ENCODE measurements at regions not wholly inside any gene's neighbourhood (a gene's known extent, or its start where the extent isn't known, plus 50 kb on each side); places are given as distances from the start of the nearest gene placed in this dataset.

GRCh38 chr22:47674600-47674999, 912.1 kb downstream of the TBC1D22A start:
- Mint-ChIP-seq H3K27ac (no peak overlapping the region), H3K4me3 (no peak overlapping the region), H3K27me3 (no peaks in the 10 kb centered on the region), H3K9me3 (peaks cover 1 to 13% of the 10 kb centered on the region in 2 donors), H3K4me1 (peaks cover 6% of the 10 kb centered on the region)
- no peak for DNase-seq
- ATAC-seq: no peak

- Mint-ChIP-seq H3K4me1 (peaks cover 6% of the 10 kb centered on the region), H3K9me3 (peaks cover 0 to 18% of the 10 kb centered on the region in 2 donors), H3K27ac (peak overlapping the region in 1 of 2 donors; percentile 67), H3K27me3 (no peaks in the 10 kb centered on the region), H3K4me3 (no peak overlapping the region)
- ATAC-seq: no peak
- DNase-seq: no peak
Measured at GRCh38 chr22:47673557-47673956, 911.1 kb downstream of the TBC1D22A start.

- Mint-ChIP-seq H3K27me3 (no peaks in the 10 kb centered on the region), H3K9me3 (peaks cover 0 to 18% of the 10 kb centered on the region in 2 donors), H3K4me3 (no peak overlapping the region), H3K4me1 (peaks cover 6% of the 10 kb centered on the region), H3K27ac (peak overlapping the region in 1 of 2 donors; percentile 71)
- ATAC-seq (no peak), DNase-seq (no peak)
Measured at GRCh38 chr22:47672526-47672925, 910.1 kb downstream of the TBC1D22A start.

GRCh38 chr22:47665151-47665550, 902.7 kb downstream of the TBC1D22A start:
- ATAC-seq (no peak), DNase-seq (no peak)
- Mint-ChIP-seq H3K4me1 (no peaks in the 10 kb centered on the region), H3K9me3 (peaks cover 0 to 8% of the 10 kb centered on the region in 2 donors), H3K27ac (no peak overlapping the region), H3K4me3 (no peak overlapping the region), H3K27me3 (peaks cover 8% of the 10 kb centered on the region)

GRCh38 chr22:47663615-47664605, 901.5 kb downstream of the TBC1D22A start:
- Mint-ChIP-seq H3K4me1 (no peaks in the 10 kb centered on the region), H3K4me3 (no peak overlapping the region), H3K9me3 (no peaks in the 10 kb centered on the region), H3K27me3 (peaks cover 8% of the 10 kb centered on the region), H3K27ac (no peak overlapping the region)
- DNase-seq (no peak), ATAC-seq (no peak)

GRCh38 chr22:47659467-47660223, 897.2 kb downstream of the TBC1D22A start:
- H3K4me3 Mint-ChIP-seq: no peak overlapping the region
- no peaks in the 10 kb centered on the region for H3K4me1 Mint-ChIP-seq
- DNase-seq: no peak
- H3K27me3 Mint-ChIP-seq: no peaks in the 10 kb centered on the region
- H3K9me3 Mint-ChIP-seq: peaks cover 0 to 1% of the 10 kb centered on the region in 2 donors
- no peak for ATAC-seq
- peak overlapping the region in 1 of 2 donors; percentile 4 for H3K27ac Mint-ChIP-seq

- H3K27me3 Mint-ChIP-seq: no peaks in the 10 kb centered on the region
- ATAC-seq: no peak
- no peak overlapping the region for H3K4me3 Mint-ChIP-seq
- no peak for DNase-seq
- peaks cover 5 to 8% of the 10 kb centered on the region in 2 donors for H3K9me3 Mint-ChIP-seq
- H3K27ac Mint-ChIP-seq: no peak overlapping the region
- H3K4me1 Mint-ChIP-seq: no peaks in the 10 kb centered on the region
Measured at GRCh38 chr22:47658182-47658581, 895.7 kb downstream of the TBC1D22A start.

- Mint-ChIP-seq H3K27ac (no peak overlapping the region), H3K9me3 (peaks cover 5 to 8% of the 10 kb centered on the region in 2 donors), H3K4me3 (no peak overlapping the region), H3K27me3 (peaks cover 7% of the 10 kb centered on the region), H3K4me1 (no peaks in the 10 kb centered on the region)
- no peak for DNase-seq
- ATAC-seq: no peak
Measured at GRCh38 chr22:47657224-47657623, 894.8 kb downstream of the TBC1D22A start.

GRCh38 chr22:47656806-47657205, 894.4 kb downstream of the TBC1D22A start:
- H3K27ac Mint-ChIP-seq: no peak overlapping the region
- DNase-seq (no peak), ATAC-seq (no peak)
- peaks cover 5 to 8% of the 10 kb centered on the region in 2 donors for H3K9me3 Mint-ChIP-seq
- no peaks in the 10 kb centered on the region for H3K4me1 Mint-ChIP-seq
- peaks cover 7% of the 10 kb centered on the region for H3K27me3 Mint-ChIP-seq
- H3K4me3 Mint-ChIP-seq: no peak overlapping the region

GRCh38 chr22:47655930-47656329, 893.5 kb downstream of the TBC1D22A start:
- ATAC-seq (no peak), DNase-seq (no peak)
- no peak overlapping the region for H3K4me3 Mint-ChIP-seq
- no peaks in the 10 kb centered on the region for H3K4me1 Mint-ChIP-seq
- H3K27ac Mint-ChIP-seq: no peak overlapping the region
- peaks cover 7% of the 10 kb centered on the region for H3K27me3 Mint-ChIP-seq
- peaks cover 5 to 8% of the 10 kb centered on the region in 2 donors for H3K9me3 Mint-ChIP-seq

GRCh38 chr22:47654922-47655491, 892.6 kb downstream of the TBC1D22A start:
- DNase-seq (no peak), ATAC-seq (no peak)
- no peak overlapping the region for H3K27ac Mint-ChIP-seq
- H3K9me3 Mint-ChIP-seq: peaks cover 5 to 8% of the 10 kb centered on the region in 2 donors
- H3K4me3 Mint-ChIP-seq: no peak overlapping the region
- peaks cover 7% of the 10 kb centered on the region for H3K27me3 Mint-ChIP-seq
- H3K4me1 Mint-ChIP-seq: no peaks in the 10 kb centered on the region

- ATAC-seq (no peak), DNase-seq (no peak)
- H3K27ac Mint-ChIP-seq: no peak overlapping the region
- peaks cover 7% of the 10 kb centered on the region for H3K27me3 Mint-ChIP-seq
- no peaks in the 10 kb centered on the region for H3K4me1 Mint-ChIP-seq
- no peak overlapping the region for H3K4me3 Mint-ChIP-seq
- H3K9me3 Mint-ChIP-seq: peaks cover 5 to 8% of the 10 kb centered on the region in 2 donors
Measured at GRCh38 chr22:47653921-47654320, 891.5 kb downstream of the TBC1D22A start.

GRCh38 chr22:47651216-47651987, 889.0 kb downstream of the TBC1D22A start:
- no peak overlapping the region for H3K27ac Mint-ChIP-seq
- H3K9me3 Mint-ChIP-seq: peaks cover 5 to 8% of the 10 kb centered on the region in 2 donors
- H3K27me3 Mint-ChIP-seq: peaks cover 7% of the 10 kb centered on the region

GRCh38 chr22:47647720-47648119, 885.3 kb downstream of the TBC1D22A start:
- DNase-seq (no peak), ATAC-seq (no peak)
- H3K9me3 Mint-ChIP-seq: peaks cover 0 to 7% of the 10 kb centered on the region in 2 donors

More at GRCh38 chr22:47651216-47651987, 889.0 kb downstream of the TBC1D22A start:
- no peak for ATAC-seq
- Mint-ChIP-seq H3K4me1 (no peaks in the 10 kb centered on the region), H3K4me3 (no peak overlapping the region)
- no peak for DNase-seq

GRCh38 chr22:47647181-47647580, 884.7 kb downstream of the TBC1D22A start:
- H3K9me3 Mint-ChIP-seq: peaks cover 0 to 7% of the 10 kb centered on the region in 2 donors
- no peak overlapping the region for H3K4me3 Mint-ChIP-seq
- no peaks in the 10 kb centered on the region for H3K27me3 Mint-ChIP-seq
- DNase-seq: no peak
- H3K4me1 Mint-ChIP-seq: no peaks in the 10 kb centered on the region
- ATAC-seq: no peak
- no peak overlapping the region for H3K27ac Mint-ChIP-seq

More at GRCh38 chr22:47647720-47648119, 885.3 kb downstream of the TBC1D22A start:
- Mint-ChIP-seq H3K27me3 (peaks cover 3% of the 10 kb centered on the region), H3K4me1 (no peaks in the 10 kb centered on the region), H3K27ac (no peak overlapping the region), H3K4me3 (no peak overlapping the region)

All from stimulated activated naive CD8-positive, alpha-beta T cell treated with anti-CD3 and anti-CD28 coated beads, Interleukin-15, amount 100 ng/mL, for 72 hours (primary cell).